Activated CD4-positive, alpha-beta T cell treated with anti-CD3 and anti-CD28 coated beads, Interleukin-2, amount 10 ng/mL, durations not matched to agents 24 days and 14 days (primary cell): ENCODE measurements at regions not wholly inside any gene's neighbourhood (a gene's known extent, or its start where the extent isn't known, plus 50 kb on each side); places are given as distances from the start of the nearest gene placed in this dataset.

Experiments used
- DNase-seq: peaks from one replicate; pipeline ENCODE4 v3.0.0; 2022
- H3K27ac Mint-ChIP-seq: one replicate; pipeline ENCODE4 v1.8.0; 2022; ENCODE audit warnings: mild to moderate bottlenecking, mixed read lengths
- H3K27me3 Mint-ChIP-seq: one replicate; pipeline ENCODE4 v1.8.0; 2022; ENCODE audit warnings: mixed read lengths
- H3K36me3 Mint-ChIP-seq: one replicate; pipeline ENCODE4 v1.8.0; 2022; ENCODE audit warnings: low read depth, mild to moderate bottlenecking, mixed read lengths
- H3K4me1 Mint-ChIP-seq: one replicate; pipeline ENCODE4 v1.8.0; 2021; ENCODE audit warnings: mixed read lengths
- H3K4me3 Mint-ChIP-seq: one replicate; pipeline ENCODE4 v1.8.0; 2022; ENCODE audit warnings: mild to moderate bottlenecking, moderate library complexity, mixed read lengths
- H3K9me3 Mint-ChIP-seq: one replicate; pipeline ENCODE4 v1.8.0; 2021; ENCODE audit warnings: mixed read lengths
- intact Hi-C: fragments of 100-400 bp; cut with micrococcal nuclease; formaldehyde crosslinking; loops from one replicate; pipeline ENCODE4 v1.15.1; 2023

GRCh38 chr12:89895101-89895500 lies 186.5 kb upstream of the ATP2B1 start:
- H3K9me3 Mint-ChIP-seq, result peaks cover 13% of the 10 kb centered on the region
- intact Hi-C loops, result no loop called here
- no peak overlapping the region for H3K27ac Mint-ChIP-seq
- H3K27me3 Mint-ChIP-seq, result no peaks in the 10 kb centered on the region
- no peaks in the 10 kb centered on the region for H3K4me1 Mint-ChIP-seq
- H3K4me3 Mint-ChIP-seq, result no peak overlapping the region
- peaks cover 2% of the 10 kb centered on the region for H3K36me3 Mint-ChIP-seq
- DNase-seq, result no peak

- H3K27me3 Mint-ChIP-seq, result no peaks in the 10 kb centered on the region
- H3K27ac Mint-ChIP-seq, result no peak overlapping the region
- no peak overlapping the region for H3K4me3 Mint-ChIP-seq
- intact Hi-C loops, result no loop called here
- H3K4me1 Mint-ChIP-seq, result no peaks in the 10 kb centered on the region
- peaks cover 2% of the 10 kb centered on the region for H3K36me3 Mint-ChIP-seq
- H3K9me3 Mint-ChIP-seq, result peaks cover 15% of the 10 kb centered on the region
- no peak for DNase-seq
These were observed 185.5 kb upstream of the ATP2B1 start for GRCh38 chr12:89893972-89894706.

- Mint-ChIP-seq H3K4me1 (no peaks in the 10 kb centered on the region), H3K27ac (no peak overlapping the region), H3K27me3 (no peaks in the 10 kb centered on the region), H3K9me3 (peaks cover 12% of the 10 kb centered on the region), H3K36me3 (no peaks in the 10 kb centered on the region), H3K4me3 (no peak overlapping the region)
- no peak for DNase-seq
- intact Hi-C loops, result no loop called here
These were observed 183.8 kb upstream of the ATP2B1 start for GRCh38 chr12:89892436-89892835.

GRCh38 chr12:89891933-89892332 lies 183.3 kb upstream of the ATP2B1 start:
- H3K4me1 Mint-ChIP-seq, result no peaks in the 10 kb centered on the region
- H3K27ac Mint-ChIP-seq, result no peak overlapping the region
- H3K27me3 Mint-ChIP-seq, result no peaks in the 10 kb centered on the region
- intact Hi-C loops, result no loop called here
- H3K36me3 Mint-ChIP-seq, result no peaks in the 10 kb centered on the region
- peaks cover 12% of the 10 kb centered on the region for H3K9me3 Mint-ChIP-seq
- no peak for DNase-seq
- no peak overlapping the region for H3K4me3 Mint-ChIP-seq

GRCh38 chr12:89890161-89890560 lies 181.5 kb upstream of the ATP2B1 start:
- no peak overlapping the region for H3K4me3 Mint-ChIP-seq
- intact Hi-C loops, result no loop called here
- H3K4me1 Mint-ChIP-seq, result no peaks in the 10 kb centered on the region
- no peaks in the 10 kb centered on the region for H3K27me3 Mint-ChIP-seq
- peaks cover 12% of the 10 kb centered on the region for H3K9me3 Mint-ChIP-seq
- H3K36me3 Mint-ChIP-seq, result no peaks in the 10 kb centered on the region
- H3K27ac Mint-ChIP-seq, result no peak overlapping the region
- DNase-seq, result no peak

GRCh38 chr12:89889062-89889461 lies 180.4 kb upstream of the ATP2B1 start:
- intact Hi-C loops, result no loop called here
- Mint-ChIP-seq H3K36me3 (no peaks in the 10 kb centered on the region), H3K4me1 (no peaks in the 10 kb centered on the region), H3K9me3 (peaks cover 12% of the 10 kb centered on the region), H3K4me3 (no peak overlapping the region), H3K27ac (no peak overlapping the region), H3K27me3 (no peaks in the 10 kb centered on the region)
- DNase-seq, result no peak

GRCh38 chr12:89884952-89885351 lies 176.3 kb upstream of the ATP2B1 start:
- Mint-ChIP-seq H3K4me1 (peaks cover 22% of the 10 kb centered on the region), H3K36me3 (peaks cover 5% of the 10 kb centered on the region), H3K4me3 (no peak overlapping the region), H3K9me3 (peaks cover 10% of the 10 kb centered on the region), H3K27me3 (no peaks in the 10 kb centered on the region), H3K27ac (no peak overlapping the region)
- intact Hi-C loops, result no loop called here
- DNase-seq, result peak; percentile 32

GRCh38 chr12:89884416-89884898 lies 175.8 kb upstream of the ATP2B1 start:
- Mint-ChIP-seq H3K27ac (no peak overlapping the region), H3K4me3 (no peak overlapping the region), H3K9me3 (peaks cover 10% of the 10 kb centered on the region), H3K36me3 (peaks cover 5% of the 10 kb centered on the region), H3K4me1 (peaks cover 24% of the 10 kb centered on the region), H3K27me3 (no peaks in the 10 kb centered on the region)
- peak; percentile 16 for DNase-seq
- intact Hi-C loops, result no loop called here

GRCh38 chr12:89883630-89884389 lies 175.2 kb upstream of the ATP2B1 start:
- peaks cover 7% of the 10 kb centered on the region for H3K9me3 Mint-ChIP-seq
- peaks cover 24% of the 10 kb centered on the region for H3K4me1 Mint-ChIP-seq
- H3K27me3 Mint-ChIP-seq, result no peaks in the 10 kb centered on the region
- peaks cover 5% of the 10 kb centered on the region for H3K36me3 Mint-ChIP-seq
- no peak overlapping the region for H3K27ac Mint-ChIP-seq
- H3K4me3 Mint-ChIP-seq, result no peak overlapping the region
- intact Hi-C loops, result loop anchor here (2.0 kb wide), 1 partner anchor 127 kb away; no protein-coding TSS in a partner anchor
- peak; percentile 56 for DNase-seq

GRCh38 chr12:89882792-89883191 lies 174.2 kb upstream of the ATP2B1 start:
- Mint-ChIP-seq H3K4me3 (no peak overlapping the region), H3K27me3 (no peaks in the 10 kb centered on the region), H3K27ac (no peak overlapping the region), H3K36me3 (peaks cover 5% of the 10 kb centered on the region), H3K9me3 (peaks cover 7% of the 10 kb centered on the region), H3K4me1 (peaks cover 29% of the 10 kb centered on the region)
- no peak for DNase-seq
- intact Hi-C loops, result loop anchor here (1.0 to 2.0 kb wide), 2 partner anchors 26 to 126 kb away; no protein-coding TSS in a partner anchor

GRCh38 chr12:89882050-89882449 lies 173.4 kb upstream of the ATP2B1 start:
- Mint-ChIP-seq H3K4me3 (peak overlapping the region; percentile 20), H3K27ac (peak overlapping the region; percentile 78), H3K27me3 (no peaks in the 10 kb centered on the region), H3K9me3 (peaks cover 7% of the 10 kb centered on the region), H3K36me3 (peaks cover 5% of the 10 kb centered on the region), H3K4me1 (peaks cover 29% of the 10 kb centered on the region)
- peak; percentile 71 for DNase-seq
- intact Hi-C loops, result loop anchor here (1.0 to 2.0 kb wide), 2 partner anchors 26 to 125 kb away; no protein-coding TSS in a partner anchor

- peak overlapping the region; percentile 78 for H3K27ac Mint-ChIP-seq
- H3K4me3 Mint-ChIP-seq, result peak overlapping the region; percentile 67
- H3K27me3 Mint-ChIP-seq, result no peaks in the 10 kb centered on the region
- peaks cover 5% of the 10 kb centered on the region for H3K36me3 Mint-ChIP-seq
- intact Hi-C loops, result loop anchor here (1.0 to 2.0 kb wide), 4 partner anchors 18 to 172 kb away; no protein-coding TSS in a partner anchor
- DNase-seq, result peak; percentile 88
- peaks cover 7% of the 10 kb centered on the region for H3K9me3 Mint-ChIP-seq
- peaks cover 29% of the 10 kb centered on the region for H3K4me1 Mint-ChIP-seq
These were observed 172.2 kb upstream of the ATP2B1 start for GRCh38 chr12:89880690-89881350.

- H3K36me3 Mint-ChIP-seq, result peaks cover 5% of the 10 kb centered on the region
- DNase-seq, result no peak
- no peak overlapping the region for H3K27ac Mint-ChIP-seq
- peaks cover 29% of the 10 kb centered on the region for H3K4me1 Mint-ChIP-seq
- H3K9me3 Mint-ChIP-seq, result peaks cover 7% of the 10 kb centered on the region
- H3K27me3 Mint-ChIP-seq, result no peaks in the 10 kb centered on the region
- intact Hi-C loops, result loop anchor here (1.0 to 2.0 kb wide), 3 partner anchors 69 to 170 kb away; no protein-coding TSS in a partner anchor
- no peak overlapping the region for H3K4me3 Mint-ChIP-seq
These were observed 171.1 kb upstream of the ATP2B1 start for GRCh38 chr12:89879766-89880165.
